ENCODE measurements at regions not wholly inside any gene's neighbourhood (a gene's known extent, or its start where the extent isn't known, plus 50 kb on each side); places are given as distances from the start of the nearest gene placed in this dataset.
"Not testable (repeated sequence)": the region's sequence is repeated elsewhere in the genome, so short reads cannot be mapped to it uniquely, and the experiment has no call there.

GRCh38 chr19:28309070-28309469, 903.9 kb downstream of the UQCRFS1 start:
- DNase-seq = no peak

GRCh38 chr19:28307963-28308362, 905.0 kb downstream of the UQCRFS1 start:
- no peak for DNase-seq

- peak; percentile 81 for DNase-seq
These were observed 905.5 kb downstream of the UQCRFS1 start for GRCh38 chr19:28307487-28307886.

DNA sequence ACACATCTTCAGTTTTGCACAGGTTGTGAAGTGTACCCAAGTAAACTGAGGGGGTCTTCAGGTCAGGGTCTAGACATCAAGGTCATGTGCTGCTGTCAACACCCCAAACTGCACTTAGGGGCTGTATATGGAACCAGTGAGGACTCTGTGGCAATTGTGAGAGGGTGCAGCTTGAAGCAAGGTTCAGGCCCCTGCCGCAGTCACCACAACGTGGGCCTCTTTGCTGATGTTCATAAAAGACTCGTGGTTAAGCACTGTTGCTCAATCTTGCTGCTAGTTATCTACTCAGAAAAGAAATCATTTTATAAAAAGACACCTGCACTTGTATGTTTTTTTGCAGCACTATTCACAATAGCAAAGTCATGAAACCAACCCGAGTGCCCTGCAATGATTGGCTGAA, 907.4 kb downstream of the UQCRFS1 start:
- no peak for DNase-seq

- no peak for DNase-seq
These were observed 909.4 kb downstream of the UQCRFS1 start for GRCh38 chr19:28303502-28303901.

GRCh38 chr19:28301961-28302360, 911.0 kb downstream of the UQCRFS1 start:
- peak; percentile 61 for DNase-seq

DNA sequence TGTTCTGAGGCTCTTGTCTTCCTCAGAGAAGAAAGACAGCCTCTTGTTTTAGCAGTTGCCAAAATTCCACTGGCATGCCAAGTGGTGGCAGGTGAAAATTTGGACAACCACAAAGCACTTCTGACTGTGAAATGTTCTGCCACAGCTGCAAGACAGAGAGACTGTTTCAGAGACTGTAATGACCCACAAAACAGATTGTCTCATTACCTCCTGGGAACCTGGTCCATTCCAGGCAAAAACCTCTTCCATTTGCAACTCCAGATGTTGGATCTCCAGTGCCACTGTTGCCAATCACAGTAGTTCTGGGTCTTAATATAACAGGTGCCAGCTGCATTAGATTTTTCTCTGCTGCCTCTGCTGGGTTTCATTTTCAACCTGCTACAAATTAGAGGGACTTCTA, 911.5 kb downstream of the UQCRFS1 start:
- DNase-seq = no peak

GRCh38 chr19:28299649-28300048, 913.3 kb downstream of the UQCRFS1 start:
- DNase-seq = no peak

GRCh38 chr19:28297586-28298157, 915.3 kb downstream of the UQCRFS1 start:
- DNase-seq = no peak

DNA sequence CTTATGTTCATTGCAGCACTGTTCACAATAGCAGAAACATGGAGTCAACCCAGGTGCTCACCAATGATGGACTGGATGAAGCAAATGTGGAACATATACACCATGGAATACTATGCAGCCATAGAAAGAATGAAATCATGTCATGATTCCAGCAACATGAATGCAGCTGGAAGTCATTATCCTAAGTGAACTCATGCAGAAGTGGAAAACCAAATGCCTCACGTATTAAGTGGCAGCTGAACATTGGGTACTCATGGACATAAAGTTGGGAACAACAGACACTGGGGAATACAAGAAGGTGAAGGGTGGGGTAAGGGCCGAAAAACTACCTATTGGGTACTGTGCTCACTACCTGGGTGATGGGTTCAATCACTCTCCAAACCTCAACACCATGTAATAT, 915.9 kb downstream of the UQCRFS1 start:
- peak; percentile 46 for DNase-seq

DNA sequence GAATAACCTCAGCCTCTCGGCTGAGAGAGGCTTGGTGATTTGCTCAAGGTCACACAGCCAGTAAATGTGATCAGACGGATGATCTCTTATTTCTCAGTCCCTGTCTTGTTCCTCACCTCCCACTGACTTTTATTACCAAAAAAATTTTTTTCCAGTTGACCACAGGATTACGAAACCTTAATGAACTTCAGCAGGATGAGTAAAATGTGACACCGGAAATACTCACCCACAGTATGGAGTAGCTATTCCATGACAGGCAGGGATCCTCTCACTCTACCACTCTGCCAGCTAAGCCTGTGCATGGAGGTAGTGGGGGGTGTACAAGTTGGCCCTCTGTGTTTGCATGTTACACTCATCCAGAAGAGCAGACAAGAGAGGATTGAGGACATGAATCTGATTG, 916.4 kb downstream of the UQCRFS1 start:
- DNase-seq = peak; percentile 85

GRCh38 chr19:28294975-28295374, 918.0 kb downstream of the UQCRFS1 start:
- not testable (repeated sequence) for DNase-seq

- DNase-seq = peak; percentile 53
These were observed 918.6 kb downstream of the UQCRFS1 start for GRCh38 chr19:28294395-28294794.

DNA sequence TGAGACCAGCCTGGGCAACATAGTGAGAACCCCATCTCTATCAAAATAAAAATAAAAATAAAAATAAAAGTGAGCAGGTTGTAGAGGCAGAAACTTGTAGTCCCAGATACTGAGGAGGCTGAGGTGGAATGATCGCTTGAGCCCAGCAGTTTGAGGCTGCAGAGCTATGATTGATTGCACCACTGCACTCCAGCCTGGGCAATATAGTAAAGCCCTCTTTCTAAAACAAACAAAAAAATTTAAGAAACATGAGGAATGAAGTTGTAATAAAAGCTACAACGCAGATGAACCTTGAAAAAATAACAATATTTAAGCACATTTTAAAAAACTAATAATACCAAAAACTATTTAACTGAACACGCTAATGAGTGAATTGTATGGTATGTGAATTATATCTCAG, 919.3 kb downstream of the UQCRFS1 start:
- DNase-seq = no peak

GRCh38 chr19:28292822-28293500, 920.0 kb downstream of the UQCRFS1 start:
- no peak for DNase-seq

DNA sequence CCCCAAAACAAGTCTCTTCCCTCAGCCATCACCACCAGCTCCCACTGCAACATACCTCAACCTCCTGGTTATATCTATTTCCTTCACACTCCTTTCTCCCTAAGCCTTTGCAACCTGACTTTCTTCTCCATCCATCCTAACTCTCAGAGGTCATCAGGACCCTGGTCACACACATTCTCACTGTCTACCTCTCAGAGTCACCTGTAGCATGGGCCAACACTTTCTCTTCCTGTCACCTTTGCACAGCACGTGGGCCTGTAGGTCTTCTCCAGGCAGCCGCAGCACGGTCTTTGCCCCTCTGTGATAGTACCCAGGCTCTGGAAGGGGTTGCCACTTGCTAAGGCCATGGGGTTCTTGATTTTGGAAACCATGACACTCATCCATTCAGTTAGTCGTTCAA, 921.1 kb downstream of the UQCRFS1 start:
- no peak for DNase-seq

DNA sequence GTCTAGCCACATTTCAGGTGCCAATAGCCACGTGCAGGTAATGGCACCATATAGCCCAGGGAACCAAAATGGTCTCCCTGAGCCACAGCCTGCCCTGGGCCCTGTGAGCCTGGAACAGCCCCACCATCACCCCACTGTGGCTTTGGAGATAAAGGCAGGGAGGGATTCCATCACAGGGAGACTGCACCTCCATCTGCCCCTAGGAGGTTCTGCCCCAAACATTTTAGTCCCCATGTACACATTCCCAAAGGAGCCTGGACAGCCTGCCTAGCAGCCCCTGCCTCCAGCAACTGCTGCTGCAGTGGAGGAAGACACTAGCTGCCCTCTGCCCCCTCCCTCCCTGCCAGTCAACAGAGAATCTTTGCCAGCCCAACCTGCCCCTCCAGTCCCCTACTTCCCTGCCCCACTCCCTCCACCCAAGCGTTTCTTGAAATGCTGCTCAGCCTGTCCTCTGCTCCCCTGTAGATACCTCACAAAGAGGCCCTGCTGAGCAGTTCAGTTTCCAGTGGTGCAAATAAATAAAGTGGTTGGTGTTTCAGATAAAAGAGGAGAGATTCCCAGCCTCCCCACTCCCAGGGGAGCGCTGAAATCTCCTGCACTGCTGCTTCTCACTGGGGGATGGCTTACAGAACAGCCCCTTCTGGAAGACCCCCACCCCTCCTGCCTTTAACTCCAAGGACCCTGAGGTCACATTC, 921.8 kb downstream of the UQCRFS1 start:
- no peak for DNase-seq

- DNase-seq = peak; percentile 56
These were observed 923.5 kb downstream of the UQCRFS1 start for GRCh38 chr19:28289295-28290063.

DNA sequence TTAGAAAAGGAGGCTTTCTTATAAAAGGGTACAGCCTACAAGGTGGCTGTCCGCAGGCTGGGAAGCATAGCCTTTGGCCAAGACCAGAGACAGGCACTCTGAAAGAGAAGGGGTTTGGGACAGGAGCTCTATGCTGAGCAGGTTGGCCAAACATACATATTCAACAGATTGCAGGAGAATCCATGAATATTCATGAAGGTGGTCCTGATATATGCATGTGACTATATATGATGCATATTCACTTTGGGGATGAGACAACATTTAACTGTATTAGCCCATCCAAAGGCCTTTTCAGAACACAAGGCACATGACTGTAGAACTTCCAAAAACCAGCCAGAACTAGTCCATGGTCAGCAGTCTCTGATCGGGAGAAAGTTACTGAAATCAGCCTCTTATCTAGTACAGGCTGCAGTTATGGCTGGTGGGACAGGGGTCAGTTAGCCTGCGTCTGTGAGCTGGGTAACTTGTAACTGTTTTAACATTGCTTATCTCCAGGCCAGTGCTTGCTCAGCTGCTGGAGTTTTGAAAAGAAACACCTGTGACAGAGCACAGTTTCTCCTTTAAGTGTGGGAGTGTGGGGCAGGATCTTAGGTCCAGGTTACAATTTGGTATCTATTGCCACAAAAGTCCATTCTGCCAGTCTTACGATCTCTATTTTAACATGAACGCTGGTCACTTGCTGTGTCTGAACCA, 924.2 kb downstream of the UQCRFS1 start:
- no peak for DNase-seq

GRCh38 chr19:28285917-28286316, 927.0 kb downstream of the UQCRFS1 start:
- no peak for DNase-seq

- DNase-seq = no peak
These were observed 927.9 kb downstream of the UQCRFS1 start for GRCh38 chr19:28285078-28285477.

- DNase-seq = no peak
These were observed 928.6 kb downstream of the UQCRFS1 start for GRCh38 chr19:28284389-28284788.

DNA sequence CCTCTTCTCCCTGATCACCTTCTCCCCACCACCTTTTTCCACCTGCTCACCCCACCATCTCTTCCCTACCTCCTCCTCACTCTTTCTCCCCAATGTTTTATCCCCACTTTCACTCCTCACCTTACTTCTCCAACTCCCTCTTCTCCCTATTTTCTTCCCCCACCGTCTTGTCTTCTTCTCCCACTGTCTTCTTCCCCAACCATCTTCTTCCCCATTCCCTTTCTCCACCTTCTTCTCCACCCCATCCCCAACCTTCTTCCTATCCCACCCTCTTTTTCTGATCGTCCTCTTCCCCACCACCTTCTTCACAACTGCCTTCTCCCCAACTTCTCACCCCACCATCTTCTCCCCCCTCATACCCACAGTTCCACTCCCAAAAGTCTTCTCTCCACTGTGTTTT, 929.4 kb downstream of the UQCRFS1 start:
- DNase-seq = no peak

All from fibroblast of skin of abdomen (primary cell).